Stomach (tissue), 8 donors: ENCODE measurements at regions not wholly inside any gene's neighbourhood (a gene's known extent, or its start where the extent isn't known, plus 50 kb on each side); places are given as distances from the start of the nearest gene placed in this dataset.

Experiments
- DNase-seq, 2 donors: peaks; one replicate each; pipeline versions ENCODE4 v3.0.0 to v3.0.0-alpha.2; 2013 to 2019
- H3K27ac ChIP-seq, 5 donors: fragments of 200-600 bp in 4 of 5; sonication (generic) in 4 of 5; one replicate each; pipeline ENCODE4 v1.5.1; 2013 to 2019; ENCODE audit warnings: mild to moderate bottlenecking in 1 of 5, moderate library complexity in 1 of 5
- H3K27me3 ChIP-seq, 3 donors: fragments of 200-600 bp; sonication (generic); one replicate each; pipeline ENCODE4 v1.5.1; 2017 to 2019; ENCODE audit warnings: mixed run types in 1 of 3
- H3K36me3 ChIP-seq, 4 donors: fragments of 200-600 bp; sonication (generic); 1 replicate in 3 of 4; 2 replicates in 1 of 4; pipeline ENCODE4 v1.5.1; 2016 to 2019
- H3K4me1 ChIP-seq, 4 donors: fragments of 200-600 bp; sonication (generic); one replicate each; pipeline ENCODE4 v1.5.1; 2016 to 2019
- H3K4me3 ChIP-seq, 4 donors: fragments of 200-600 bp; sonication (generic) in 3 of 4; one replicate each; pipeline ENCODE4 v1.5.1; 2016 to 2019; ENCODE audit warnings: mild to moderate bottlenecking in 1 of 4
- H3K9me3 ChIP-seq, 4 donors: fragments of 200-600 bp; sonication (generic); one replicate each; pipeline ENCODE4 v1.5.1; 2016 to 2019
- CTCF ChIP-seq, 7 experiments: fragments of 450-650 bp in 4 of 7; fragments of 200-600 bp in 3 of 7; sonication (generic) in 3 of 7; IDR thresholded peaks; one replicate each; pipeline ENCODE4 v1.5.1; 2016 to 2019; ENCODE audit warnings: antibody characterized with exemption in 7 of 7, control low read depth in 2 of 7, mild to moderate bottlenecking in 1 of 7
- EP300 ChIP-seq: sonication (generic); formaldehyde crosslinking; IDR thresholded peaks from one replicate; pipeline ENCODE4 v1.6.1; 2017; ENCODE audit warnings: antibody characterized with exemption
- POLR2A ChIP-seq, 4 donors: fragments of 450-650 bp; IDR thresholded peaks; one replicate each; pipeline ENCODE4 v1.6.1; 2016; ENCODE audit warnings: antibody characterized with exemption in 4 of 4, control low read depth in 2 of 4, mild to moderate bottlenecking in 1 of 4, moderate library complexity in 1 of 4
- POLR2AphosphoS5 ChIP-seq, 3 donors: sonication (generic); formaldehyde crosslinking; IDR thresholded peaks; one replicate each; pipeline ENCODE4 v1.6.1; 2016; ENCODE audit warnings: antibody characterized with exemption in 3 of 3
- WGBS, 5 donors: extraction: QIAGEN DNeasy Blood & Tissue Kit in 3 of 5; methylation state at CpG; one replicate each; pipeline versions ENCODE4 v1.1.5 to v1.1.7; 2013 to 2018; 5-methylcytosine and 5-hydroxymethylcytosine counted together
- intact Hi-C: fragments of 100-400 bp; cut with DNase I; formaldehyde crosslinking; loops from one replicate; pipeline ENCODE4 v1.15.1; 2023; ENCODE audit warnings: low total_unique reads
- donor health status: healthy with polysubstance abuse.
- donor health status: Bipolar disorder and iron deficiency.
- donor health status: healthy.

DNA sequence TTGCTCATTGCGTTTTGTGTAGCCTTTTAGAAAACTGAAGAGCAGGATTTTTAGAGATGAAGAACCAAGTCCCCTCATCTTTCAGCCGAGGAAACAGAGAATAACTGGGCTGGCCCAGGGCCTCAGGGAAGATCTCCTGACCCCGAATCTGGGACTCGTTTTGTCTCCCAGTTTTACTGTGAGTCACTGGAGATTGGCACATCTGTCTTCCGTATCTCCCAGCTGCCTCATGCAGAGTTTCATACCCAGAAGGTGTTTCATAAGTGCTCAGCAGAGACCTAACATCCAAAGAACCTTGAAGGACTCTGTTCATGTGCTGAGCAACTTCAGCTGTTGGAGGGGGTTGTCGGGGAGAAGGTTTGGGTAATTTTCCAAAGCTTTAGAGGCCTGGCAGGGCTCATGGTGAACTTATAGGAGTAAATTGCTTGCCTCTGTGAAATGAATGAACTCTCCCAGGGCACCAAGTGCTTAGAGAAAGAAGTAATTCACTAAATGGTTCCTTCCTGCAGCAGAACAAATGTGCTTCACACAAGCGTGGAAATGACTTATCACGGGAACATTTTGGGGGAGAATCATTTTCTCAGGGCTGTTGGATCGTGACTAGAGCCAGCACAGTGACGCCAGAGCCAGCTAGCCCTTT lies 121.4 kb downstream of the FAM43A start:
- Histone ChIP-seq H3K4me3 (no peak overlapping the region), H3K27ac (no peak overlapping the region), H3K36me3 (no peaks in the 10 kb centered on the region), H3K9me3 (no peaks in the 10 kb centered on the region), H3K27me3 (no peaks in the 10 kb centered on the region), H3K4me1 (no peaks in the 10 kb centered on the region)
- intact Hi-C loops = no loop called here
- WGBS, 5 donors = 77 to 91% (median 86%) methylated on average over 10 of the region's 10 CpGs
- no peak for TF ChIP-seq EP300
- no peak for TF ChIP-seq CTCF (IDR thresholded peaks at IDR 0.05)
- TF ChIP-seq POLR2A (IDR thresholded peaks at IDR 0.05) = no peak
- no peak for TF ChIP-seq POLR2AphosphoS5 (IDR thresholded peaks at IDR 0.05)
- DNase-seq = no peak

DNA sequence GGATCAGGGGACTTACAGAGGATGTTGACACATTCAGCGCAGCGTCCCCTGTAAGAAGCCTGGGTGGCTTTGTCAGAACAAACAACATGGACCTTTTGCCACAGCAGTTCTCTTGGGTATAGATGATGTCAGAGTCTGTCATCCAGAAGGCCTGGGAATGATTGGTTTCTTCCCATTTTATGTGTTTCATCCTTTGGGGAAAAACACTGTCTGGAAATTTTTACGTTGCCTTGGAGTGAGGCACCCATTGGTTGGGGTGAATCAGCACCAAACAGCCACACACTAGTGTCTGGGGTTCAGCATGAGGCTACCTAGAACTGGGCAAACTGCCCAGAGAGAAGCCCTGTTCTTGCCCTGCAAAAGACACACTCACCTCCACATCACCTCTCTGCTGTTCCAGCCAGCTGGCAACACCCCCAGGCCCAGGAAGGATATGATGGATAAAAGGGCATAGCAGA lies 123.0 kb downstream of the FAM43A start:
- Histone ChIP-seq H3K27me3 (no peaks in the 10 kb centered on the region), H3K9me3 (no peaks in the 10 kb centered on the region), H3K4me1 (no peaks in the 10 kb centered on the region), H3K27ac (no peak overlapping the region), H3K36me3 (no peaks in the 10 kb centered on the region), H3K4me3 (no peak overlapping the region)
- 83 to 96% (median 93%) methylated on average over 3 of the region's 3 CpGs for WGBS, 5 donors
- no peak for DNase-seq
- TF ChIP-seq EP300 (no peak), CTCF (IDR thresholded peaks at IDR 0.05) (no peak), POLR2A (IDR thresholded peaks at IDR 0.05) (no peak), POLR2AphosphoS5 (IDR thresholded peaks at IDR 0.05) (no peak)
- intact Hi-C loops = no loop called here

GRCh38 chr3:194809382-194809781 lies 123.7 kb downstream of the FAM43A start:
- no peak overlapping the region for H3K4me3 ChIP-seq
- H3K36me3 ChIP-seq = no peaks in the 10 kb centered on the region
- intact Hi-C loops = no loop called here
- H3K27me3 ChIP-seq = no peaks in the 10 kb centered on the region
- H3K27ac ChIP-seq = no peak overlapping the region
- no peaks in the 10 kb centered on the region for H3K9me3 ChIP-seq
- no peak for DNase-seq
- WGBS, 5 donors = 91 to 98% (median 95%) methylated on average over 6 of the region's 6 CpGs
- no peak for TF ChIP-seq POLR2A (IDR thresholded peaks at IDR 0.05)
- TF ChIP-seq POLR2AphosphoS5 (IDR thresholded peaks at IDR 0.05) = no peak
- TF ChIP-seq EP300 = no peak
- no peak for TF ChIP-seq CTCF (IDR thresholded peaks at IDR 0.05)
- H3K4me1 ChIP-seq = no peaks in the 10 kb centered on the region

GRCh38 chr3:194810076-194810475 lies 124.4 kb downstream of the FAM43A start:
- no peak for TF ChIP-seq POLR2A (IDR thresholded peaks at IDR 0.05)
- no peak for TF ChIP-seq POLR2AphosphoS5 (IDR thresholded peaks at IDR 0.05)
- TF ChIP-seq EP300 = no peak
- TF ChIP-seq CTCF (IDR thresholded peaks at IDR 0.05) = no peak
- H3K36me3 ChIP-seq = no peaks in the 10 kb centered on the region
- 79 to 90% (median 80%) methylated on average over 4 of the region's 4 CpGs for WGBS, 5 donors
- no peaks in the 10 kb centered on the region for H3K27me3 ChIP-seq
- no peak for DNase-seq
- H3K27ac ChIP-seq = no peak overlapping the region
- H3K4me3 ChIP-seq = no peak overlapping the region
- H3K4me1 ChIP-seq = no peaks in the 10 kb centered on the region
- H3K9me3 ChIP-seq = no peaks in the 10 kb centered on the region
- intact Hi-C loops = no loop called here
